Neural cell (in vitro differentiated cells): ENCODE measurements at regions not wholly inside any gene's neighbourhood (a gene's known extent, or its start where the extent isn't known, plus 50 kb on each side); places are given as distances from the start of the nearest gene placed in this dataset.

Experiments
- H2AFZ ChIP-seq: fragments of 200-600, 300-800 bp; sonication (generic), shearing (Covaris generic); 2 replicates; pipeline ENCODE4 v1.6.0; 2014; ENCODE audit warnings: low read depth, mild to moderate bottlenecking, antibody characterized with exemption, low read length, moderate library complexity
- H3F3A ChIP-seq: fragments of 200-600 bp; shearing (Covaris generic); 2 replicates; pipeline ENCODE4 v1.6.1; 2016; ENCODE audit warnings: mild to moderate bottlenecking, moderate library complexity, mixed read lengths, antibody characterized with exemption, low read length; ENCODE audit not compliant: insufficient read depth, poor library complexity, severe bottlenecking
- H3K27ac ChIP-seq: fragments of 200-600, 300-800 bp; sonication (generic), shearing (Covaris generic); 2 replicates; pipeline ENCODE4 v1.5.1; 2014; ENCODE audit warnings: mild to moderate bottlenecking, low read length, moderate library complexity
- H3K27me3 ChIP-seq: fragments of 300-800, 200-600 bp; sonication (generic), shearing (Covaris generic); 2 replicates; pipeline ENCODE4 v1.6.0; 2014; ENCODE audit warnings: mild to moderate bottlenecking, low read depth, low read length, moderate library complexity; ENCODE audit not compliant: insufficient read depth
- H3K36me3 ChIP-seq: fragments of 300-800, 200-600 bp; sonication (generic), shearing (Covaris generic); 2 replicates; pipeline ENCODE4 v1.5.1; 2014; ENCODE audit warnings: mild to moderate bottlenecking, antibody characterized with exemption, low read length, moderate library complexity; ENCODE audit not compliant: insufficient read depth
- H3K4me2 ChIP-seq: fragments of 300-800, 200-600 bp; sonication (generic), shearing (Covaris generic); 2 replicates; pipeline ENCODE4 v1.6.0; 2014; ENCODE audit warnings: mild to moderate bottlenecking, low read length
- H3K4me3 ChIP-seq: fragments of 300-800, 200-600 bp; sonication (generic), shearing (Covaris generic); 2 replicates; pipeline ENCODE4 v1.5.1; 2014; ENCODE audit warnings: mild to moderate bottlenecking, low read length, moderate library complexity
- H3K79me2 ChIP-seq: fragments of 200-600 bp; shearing (Covaris generic); replicated peaks from 2 replicates; pipeline ENCODE4 v1.6.0; 2014; ENCODE audit warnings: mild to moderate bottlenecking, low read length, moderate library complexity; ENCODE audit not compliant: insufficient read depth
- H3K9ac ChIP-seq: fragments of 300-800, 200-600 bp; sonication (generic), shearing (Covaris generic); 2 replicates; pipeline ENCODE4 v1.6.1; 2016; ENCODE audit warnings: mild to moderate bottlenecking, low read length, mixed read lengths
- H3K9me2 ChIP-seq: fragments of 200-600 bp; shearing (Covaris generic); 2 replicates; pipeline ENCODE4 v1.6.1; 2016; ENCODE audit warnings: mild to moderate bottlenecking, low read length, mixed read lengths; ENCODE audit not compliant: insufficient read depth
- H3K9me3 ChIP-seq: fragments of 200-600, 300-800 bp; sonication (generic), shearing (Covaris generic); 2 replicates; pipeline ENCODE4 v1.6.1; 2016; ENCODE audit warnings: mild to moderate bottlenecking, mixed run types, low read length, moderate library complexity, mixed read lengths
- H4K20me1 ChIP-seq: fragments of 200-600 bp; shearing (Covaris generic); 2 replicates; pipeline ENCODE4 v1.6.1; 2016; ENCODE audit warnings: mild to moderate bottlenecking, mixed run types; ENCODE audit not compliant: insufficient read depth
- EP300 ChIP-seq: fragments of 450-650 bp; conservative IDR thresholded peaks from 2 replicates; pipeline ENCODE4 v1.6.1; 2014; ENCODE audit warnings: antibody characterized with exemption, mild to moderate bottlenecking, moderate library complexity; ENCODE audit not compliant: poor library complexity, severe bottlenecking
- EZH2 ChIP-seq: fragments of 200-600, 300-800 bp; shearing (Covaris generic), sonication (generic); IDR thresholded peaks from 2 replicates; pipeline ENCODE4 v1.6.1; 2014; ENCODE audit warnings: antibody characterized with exemption, low read length, borderline replicate concordance, mild to moderate bottlenecking; ENCODE audit not compliant: insufficient read depth, poor library complexity, severe bottlenecking
- MXI1 ChIP-seq: fragments of 450-650 bp; conservative IDR thresholded peaks from 2 replicates; pipeline ENCODE4 v1.6.1; 2014; ENCODE audit warnings: antibody characterized with exemption, mild to moderate bottlenecking; ENCODE audit not compliant: poor library complexity, severe bottlenecking
- POLR2AphosphoS5 ChIP-seq: IDR thresholded peaks from 2 replicates; pipeline ENCODE4 v1.6.1; 2012
- RAD21 ChIP-seq: fragments of 450-650 bp; conservative IDR thresholded peaks from 2 replicates; pipeline ENCODE4 v1.6.1; 2014; ENCODE audit warnings: antibody characterized with exemption, mild to moderate bottlenecking, moderate library complexity
- SMC3 ChIP-seq: fragments of 450-650 bp; conservative IDR thresholded peaks from 2 replicates; pipeline ENCODE4 v1.6.1; 2014; ENCODE audit warnings: antibody characterized with exemption, mild to moderate bottlenecking, moderate library complexity; ENCODE audit not compliant: poor library complexity
- TAF1 ChIP-seq: IDR thresholded peaks from 2 replicates; pipeline ENCODE4 v1.6.1; 2012; ENCODE audit warnings: low read depth
- TF ChIP-seq, protein P1 (sequence below): IDR thresholded peaks from 2 replicates; pipeline ENCODE4 v1.6.1; 2012; ENCODE audit warnings: borderline replicate concordance
- TF ChIP-seq, protein P2 (sequence below): fragments of 450-650 bp; IDR thresholded peaks from 2 replicates; pipeline ENCODE4 v1.5.1; 2014; ENCODE audit warnings: antibody characterized with exemption, mild to moderate bottlenecking, moderate library complexity; ENCODE audit not compliant: poor library complexity, severe bottlenecking

DNA sequence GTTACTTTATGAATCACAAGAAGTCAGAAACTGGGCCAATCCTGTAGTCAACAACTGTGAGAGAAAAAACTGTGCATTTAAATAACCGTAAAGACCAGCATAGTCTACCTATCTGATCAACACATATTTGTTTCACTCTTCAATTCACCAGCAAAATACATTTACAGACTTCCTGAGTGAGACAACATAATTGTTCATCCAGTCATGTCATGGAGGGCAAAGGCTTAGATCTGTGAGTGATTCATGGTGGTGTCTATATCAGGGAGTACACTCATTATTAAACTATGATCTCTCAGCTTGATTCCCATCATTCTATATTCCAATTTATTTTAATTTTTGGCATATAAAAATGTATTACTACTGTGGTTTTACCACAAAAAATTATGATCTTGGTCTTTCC lies 694.6 kb downstream of the DNAH5 start:
- H3K36me3 ChIP-seq, result no peaks in the 10 kb centered on the region
- no peaks in the 10 kb centered on the region for H3K79me2 ChIP-seq
- no peak for TF ChIP-seq EP300
- TF ChIP-seq, protein P1, sequence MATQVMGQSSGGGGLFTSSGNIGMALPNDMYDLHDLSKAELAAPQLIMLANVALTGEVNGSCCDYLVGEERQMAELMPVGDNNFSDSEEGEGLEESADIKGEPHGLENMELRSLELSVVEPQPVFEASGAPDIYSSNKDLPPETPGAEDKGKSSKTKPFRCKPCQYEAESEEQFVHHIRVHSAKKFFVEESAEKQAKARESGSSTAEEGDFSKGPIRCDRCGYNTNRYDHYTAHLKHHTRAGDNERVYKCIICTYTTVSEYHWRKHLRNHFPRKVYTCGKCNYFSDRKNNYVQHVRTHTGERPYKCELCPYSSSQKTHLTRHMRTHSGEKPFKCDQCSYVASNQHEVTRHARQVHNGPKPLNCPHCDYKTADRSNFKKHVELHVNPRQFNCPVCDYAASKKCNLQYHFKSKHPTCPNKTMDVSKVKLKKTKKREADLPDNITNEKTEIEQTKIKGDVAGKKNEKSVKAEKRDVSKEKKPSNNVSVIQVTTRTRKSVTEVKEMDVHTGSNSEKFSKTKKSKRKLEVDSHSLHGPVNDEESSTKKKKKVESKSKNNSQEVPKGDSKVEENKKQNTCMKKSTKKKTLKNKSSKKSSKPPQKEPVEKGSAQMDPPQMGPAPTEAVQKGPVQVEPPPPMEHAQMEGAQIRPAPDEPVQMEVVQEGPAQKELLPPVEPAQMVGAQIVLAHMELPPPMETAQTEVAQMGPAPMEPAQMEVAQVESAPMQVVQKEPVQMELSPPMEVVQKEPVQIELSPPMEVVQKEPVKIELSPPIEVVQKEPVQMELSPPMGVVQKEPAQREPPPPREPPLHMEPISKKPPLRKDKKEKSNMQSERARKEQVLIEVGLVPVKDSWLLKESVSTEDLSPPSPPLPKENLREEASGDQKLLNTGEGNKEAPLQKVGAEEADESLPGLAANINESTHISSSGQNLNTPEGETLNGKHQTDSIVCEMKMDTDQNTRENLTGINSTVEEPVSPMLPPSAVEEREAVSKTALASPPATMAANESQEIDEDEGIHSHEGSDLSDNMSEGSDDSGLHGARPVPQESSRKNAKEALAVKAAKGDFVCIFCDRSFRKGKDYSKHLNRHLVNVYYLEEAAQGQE, result no peak
- TF ChIP-seq SMC3, result no peak
- no peak for TF ChIP-seq POLR2AphosphoS5
- TF ChIP-seq, protein P2, sequence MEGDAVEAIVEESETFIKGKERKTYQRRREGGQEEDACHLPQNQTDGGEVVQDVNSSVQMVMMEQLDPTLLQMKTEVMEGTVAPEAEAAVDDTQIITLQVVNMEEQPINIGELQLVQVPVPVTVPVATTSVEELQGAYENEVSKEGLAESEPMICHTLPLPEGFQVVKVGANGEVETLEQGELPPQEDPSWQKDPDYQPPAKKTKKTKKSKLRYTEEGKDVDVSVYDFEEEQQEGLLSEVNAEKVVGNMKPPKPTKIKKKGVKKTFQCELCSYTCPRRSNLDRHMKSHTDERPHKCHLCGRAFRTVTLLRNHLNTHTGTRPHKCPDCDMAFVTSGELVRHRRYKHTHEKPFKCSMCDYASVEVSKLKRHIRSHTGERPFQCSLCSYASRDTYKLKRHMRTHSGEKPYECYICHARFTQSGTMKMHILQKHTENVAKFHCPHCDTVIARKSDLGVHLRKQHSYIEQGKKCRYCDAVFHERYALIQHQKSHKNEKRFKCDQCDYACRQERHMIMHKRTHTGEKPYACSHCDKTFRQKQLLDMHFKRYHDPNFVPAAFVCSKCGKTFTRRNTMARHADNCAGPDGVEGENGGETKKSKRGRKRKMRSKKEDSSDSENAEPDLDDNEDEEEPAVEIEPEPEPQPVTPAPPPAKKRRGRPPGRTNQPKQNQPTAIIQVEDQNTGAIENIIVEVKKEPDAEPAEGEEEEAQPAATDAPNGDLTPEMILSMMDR, result no peak
- TF ChIP-seq RAD21, result no peak
- no peak for TF ChIP-seq EZH2
- no peak for TF ChIP-seq TAF1
- no peak for TF ChIP-seq MXI1
- no peaks in the 10 kb centered on the region for H3K27me3 ChIP-seq
- H3K27ac ChIP-seq, result no peak overlapping the region
- no peaks in the 10 kb centered on the region for H3F3A ChIP-seq
- H3K9ac ChIP-seq, result no peak overlapping the region
- H3K9me2 ChIP-seq, result no peaks in the 10 kb centered on the region
- no peaks in the 10 kb centered on the region for H4K20me1 ChIP-seq
- H2AFZ ChIP-seq, result no peak overlapping the region
- H3K9me3 ChIP-seq, result no peaks in the 10 kb centered on the region
- H3K4me2 ChIP-seq, result no peak overlapping the region
- H3K4me3 ChIP-seq, result no peak overlapping the region

GRCh38 chr5:13248253-13248652 lies 696.2 kb downstream of the DNAH5 start:
- no peak overlapping the region for H3K27ac ChIP-seq
- no peaks in the 10 kb centered on the region for H3K79me2 ChIP-seq
- H3K27me3 ChIP-seq, result no peaks in the 10 kb centered on the region
- H4K20me1 ChIP-seq, result no peaks in the 10 kb centered on the region
- H3K9me2 ChIP-seq, result no peaks in the 10 kb centered on the region
- H3K4me3 ChIP-seq, result no peak overlapping the region
- H3F3A ChIP-seq, result no peaks in the 10 kb centered on the region
- TF ChIP-seq MXI1, result no peak
- TF ChIP-seq POLR2AphosphoS5, result no peak
- TF ChIP-seq, protein P2, result no peak
- H2AFZ ChIP-seq, result no peak overlapping the region
- H3K4me2 ChIP-seq, result no peak overlapping the region
- H3K9me3 ChIP-seq, result no peaks in the 10 kb centered on the region
- no peaks in the 10 kb centered on the region for H3K36me3 ChIP-seq
- H3K9ac ChIP-seq, result no peak overlapping the region
